ENCODE measurements at regions not wholly inside any gene's neighbourhood (a gene's known extent, or its start where the extent isn't known, plus 50 kb on each side); places are given as distances from the start of the nearest gene placed in this dataset.
"Not testable (repeated sequence)": the region's sequence is repeated elsewhere in the genome, so short reads cannot be mapped to it uniquely, and the experiment has no call there.

GRCh38 chrX:1105671-1106419 lies 106.6 kb downstream of the CRLF2 start:
- Mint-ChIP-seq H3K27me3 (peaks cover 49% of the 10 kb centered on the region), H3K4me1 (ENCODE audit: unreplicated experiment) (peaks cover 4% of the 10 kb centered on the region), H3K9me3 (no peaks in the 10 kb centered on the region), H3K27ac (no peak overlapping the region), H3K4me3 (no peak overlapping the region), H3K36me3 (no peaks in the 10 kb centered on the region)
- TF ChIP-seq CTCF (conservative IDR thresholded peaks at IDR 0.05) = no peak
- DNase-seq (ENCODE audit: extremely low spot score, unreplicated experiment) = no peak

GRCh38 chrX:1105031-1105430 lies 107.4 kb downstream of the CRLF2 start:
- not testable (repeated sequence) for H3K4me1 Mint-ChIP-seq (ENCODE audit: unreplicated experiment); H3K27ac Mint-ChIP-seq; DNase-seq (ENCODE audit: extremely low spot score, unreplicated experiment); H3K9me3 Mint-ChIP-seq; H3K36me3 Mint-ChIP-seq; H3K4me3 Mint-ChIP-seq
- peaks cover 41% of the 10 kb centered on the region for H3K27me3 Mint-ChIP-seq

- Mint-ChIP-seq H3K36me3 (no peaks in the 10 kb centered on the region), H3K27me3 (peaks cover 27% of the 10 kb centered on the region), H3K9me3 (no peaks in the 10 kb centered on the region), H3K4me1 (ENCODE audit: unreplicated experiment) (peaks cover under 1% of the 10 kb centered on the region), H3K4me3 (no peak overlapping the region), H3K27ac (no peak overlapping the region)
- DNase-seq (ENCODE audit: extremely low spot score, unreplicated experiment) = no peak
- no peak for TF ChIP-seq CTCF (conservative IDR thresholded peaks at IDR 0.05)
These were observed 109.1 kb downstream of the CRLF2 start for GRCh38 chrX:1103360-1103759.

GRCh38 chrX:1102786-1103185 lies 109.7 kb downstream of the CRLF2 start:
- TF ChIP-seq CTCF (conservative IDR thresholded peaks at IDR 0.05) = no peak
- no peak for DNase-seq (ENCODE audit: extremely low spot score, unreplicated experiment)
- Mint-ChIP-seq H3K27me3 (peaks cover 25% of the 10 kb centered on the region), H3K4me1 (ENCODE audit: unreplicated experiment) (no peaks in the 10 kb centered on the region), H3K36me3 (no peaks in the 10 kb centered on the region), H3K4me3 (no peak overlapping the region), H3K27ac (no peak overlapping the region), H3K9me3 (no peaks in the 10 kb centered on the region)

- DNase-seq (ENCODE audit: extremely low spot score, unreplicated experiment); H3K27ac Mint-ChIP-seq; H3K4me1 Mint-ChIP-seq (ENCODE audit: unreplicated experiment); H3K9me3 Mint-ChIP-seq; H3K4me3 Mint-ChIP-seq; H3K36me3 Mint-ChIP-seq: not testable (repeated sequence)
- peaks cover 19% of the 10 kb centered on the region for H3K27me3 Mint-ChIP-seq
These were observed 110.2 kb downstream of the CRLF2 start for GRCh38 chrX:1102221-1102620.

- no peaks in the 10 kb centered on the region for H3K36me3 Mint-ChIP-seq
- peaks cover 6% of the 10 kb centered on the region for H3K27me3 Mint-ChIP-seq
- no peaks in the 10 kb centered on the region for H3K9me3 Mint-ChIP-seq
- H3K4me3 Mint-ChIP-seq = no peak overlapping the region
- H3K4me1 Mint-ChIP-seq (ENCODE audit: unreplicated experiment) = no peaks in the 10 kb centered on the region
- H3K27ac Mint-ChIP-seq = no peak overlapping the region
- no peak for DNase-seq (ENCODE audit: extremely low spot score, unreplicated experiment)
- TF ChIP-seq CTCF (conservative IDR thresholded peaks at IDR 0.05) = no peak
These were observed 113.2 kb downstream of the CRLF2 start for GRCh38 chrX:1099146-1099770.

Measured in type B pancreatic cell (in vitro differentiated cells).